Lower leg skin (tissue), 3 donors: ENCODE measurements at regions not wholly inside any gene's neighbourhood (a gene's known extent, or its start where the extent isn't known, plus 50 kb on each side); places are given as distances from the start of the nearest gene placed in this dataset.

Source experiments
- CTCF ChIP-seq, 3 donors: fragments of 450-650 bp; IDR thresholded peaks; one replicate each; pipeline ENCODE4 v1.5.1; 2016; ENCODE audit warnings: antibody characterized with exemption in 3 of 3, mild to moderate bottlenecking in 3 of 3, moderate library complexity in 2 of 3
- POLR2A ChIP-seq, 2 donors: fragments of 450-650 bp; IDR thresholded peaks; one replicate each; pipeline ENCODE4 v1.6.1; 2016 to 2017; ENCODE audit warnings: antibody characterized with exemption in 2 of 2, mild to moderate bottlenecking in 1 of 2, moderate library complexity in 1 of 2

GRCh38 chr3:150141790-150142326, 171.2 kb upstream of the PFN2 start:
- TF ChIP-seq CTCF (IDR thresholded peaks at IDR 0.05) (no peak), POLR2A (IDR thresholded peaks at IDR 0.05) (no peak)
